Brain microvascular endothelial cell (primary cell): ENCODE measurements at regions not wholly inside any gene's neighbourhood (a gene's known extent, or its start where the extent isn't known, plus 50 kb on each side); places are given as distances from the start of the nearest gene placed in this dataset.
A peak's percentile ranks its signal among the peaks of the same experiment; 100 is the strongest.

Experiments
- DNase-seq: peaks from one replicate; pipeline ENCODE4 v3.0.0-alpha.2; 2020
- H3K27ac ChIP-seq: fragments of 250-450 bp; sonication (Bioruptor Pico); 2 replicates; pipeline ENCODE4 v1.5.1; 2020; ENCODE audit warnings: mild to moderate bottlenecking, moderate library complexity
- H3K27me3 ChIP-seq: fragments of 250-450 bp; sonication (Bioruptor Pico); replicated peaks from 2 replicates; pipeline ENCODE4 v1.5.1; 2020; ENCODE audit warnings: mild to moderate bottlenecking
- H3K36me3 ChIP-seq: fragments of 250-450 bp; sonication (Bioruptor Pico); replicated peaks from 2 replicates; pipeline ENCODE4 v1.5.1; 2020; ENCODE audit warnings: mild to moderate bottlenecking
- H3K4me3 ChIP-seq: 2 replicates; pipeline ENCODE4 v1.5.1; 2011; ENCODE audit warnings: low read depth, mild to moderate bottlenecking, control low read depth, low read length, moderate library complexity
- in situ Hi-C: cut with HindIII; loops from 2 replicates; pipeline ENCODE4 v1.10.0; 2017; ENCODE audit warnings: low sequenced_read_pairs, low pct_ligation_motif_present
- TF ChIP-seq, protein P1 (sequence below): IDR thresholded peaks from 2 replicates; pipeline ENCODE4 v1.5.1; 2011; ENCODE audit warnings: low read depth, mild to moderate bottlenecking, moderate library complexity, low read length, control low read depth, inconsistent platforms; ENCODE audit errors: missing control alignments

DNA sequence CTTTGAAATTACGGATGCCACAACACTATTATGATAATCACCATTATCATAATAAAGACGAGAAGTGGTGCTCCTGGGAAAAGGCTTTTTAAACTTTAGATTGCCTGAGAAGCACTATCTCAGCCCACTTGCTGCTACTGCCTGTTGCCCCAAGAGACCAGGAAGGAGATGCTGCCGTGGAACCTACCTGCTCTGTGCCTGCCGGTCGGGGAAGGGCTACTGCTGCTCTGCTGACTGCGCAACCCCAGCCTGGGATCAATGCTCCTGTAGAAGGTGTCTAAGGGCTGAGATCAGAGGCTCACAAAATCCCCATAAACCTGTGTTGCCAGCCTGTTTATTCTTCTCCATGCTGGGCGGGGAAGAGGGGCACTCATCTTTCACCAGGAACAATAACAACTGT lies 145.3 kb upstream of the VCX3B start:
- DNase-seq: no peak
- Histone ChIP-seq H3K27me3 (no peaks in the 10 kb centered on the region), H3K27ac (no peak overlapping the region), H3K36me3 (no peaks in the 10 kb centered on the region), H3K4me3 (no peak overlapping the region)
- TF ChIP-seq, protein P1, sequence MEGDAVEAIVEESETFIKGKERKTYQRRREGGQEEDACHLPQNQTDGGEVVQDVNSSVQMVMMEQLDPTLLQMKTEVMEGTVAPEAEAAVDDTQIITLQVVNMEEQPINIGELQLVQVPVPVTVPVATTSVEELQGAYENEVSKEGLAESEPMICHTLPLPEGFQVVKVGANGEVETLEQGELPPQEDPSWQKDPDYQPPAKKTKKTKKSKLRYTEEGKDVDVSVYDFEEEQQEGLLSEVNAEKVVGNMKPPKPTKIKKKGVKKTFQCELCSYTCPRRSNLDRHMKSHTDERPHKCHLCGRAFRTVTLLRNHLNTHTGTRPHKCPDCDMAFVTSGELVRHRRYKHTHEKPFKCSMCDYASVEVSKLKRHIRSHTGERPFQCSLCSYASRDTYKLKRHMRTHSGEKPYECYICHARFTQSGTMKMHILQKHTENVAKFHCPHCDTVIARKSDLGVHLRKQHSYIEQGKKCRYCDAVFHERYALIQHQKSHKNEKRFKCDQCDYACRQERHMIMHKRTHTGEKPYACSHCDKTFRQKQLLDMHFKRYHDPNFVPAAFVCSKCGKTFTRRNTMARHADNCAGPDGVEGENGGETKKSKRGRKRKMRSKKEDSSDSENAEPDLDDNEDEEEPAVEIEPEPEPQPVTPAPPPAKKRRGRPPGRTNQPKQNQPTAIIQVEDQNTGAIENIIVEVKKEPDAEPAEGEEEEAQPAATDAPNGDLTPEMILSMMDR: no peak
- in situ Hi-C loops: no loop called here

DNA sequence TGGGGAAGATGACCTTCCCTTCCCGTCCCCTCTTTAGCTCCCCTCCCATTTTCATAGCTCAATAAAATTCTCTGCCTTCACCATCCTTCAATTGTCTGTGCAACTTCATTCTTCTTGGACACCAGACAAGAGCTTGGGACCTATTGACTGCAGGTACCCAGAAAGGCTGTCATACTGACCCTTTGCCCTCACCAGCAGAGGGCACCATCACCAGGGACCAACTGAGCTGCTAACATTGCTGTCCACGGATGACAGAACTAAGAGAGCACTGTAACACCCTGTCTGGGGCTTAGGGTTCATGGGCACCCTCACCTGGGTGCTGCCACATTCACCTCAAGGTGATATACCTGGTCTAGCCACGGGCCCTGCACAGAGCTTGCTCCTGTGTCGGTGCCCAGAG lies 141.3 kb upstream of the VCX3B start:
- Histone ChIP-seq H3K36me3 (no peaks in the 10 kb centered on the region), H3K27me3 (no peaks in the 10 kb centered on the region), H3K27ac (no peak overlapping the region), H3K4me3 (no peak overlapping the region)
- no peak for DNase-seq
- in situ Hi-C loops: no loop called here
- TF ChIP-seq, protein P1: peak; percentile 26

DNA sequence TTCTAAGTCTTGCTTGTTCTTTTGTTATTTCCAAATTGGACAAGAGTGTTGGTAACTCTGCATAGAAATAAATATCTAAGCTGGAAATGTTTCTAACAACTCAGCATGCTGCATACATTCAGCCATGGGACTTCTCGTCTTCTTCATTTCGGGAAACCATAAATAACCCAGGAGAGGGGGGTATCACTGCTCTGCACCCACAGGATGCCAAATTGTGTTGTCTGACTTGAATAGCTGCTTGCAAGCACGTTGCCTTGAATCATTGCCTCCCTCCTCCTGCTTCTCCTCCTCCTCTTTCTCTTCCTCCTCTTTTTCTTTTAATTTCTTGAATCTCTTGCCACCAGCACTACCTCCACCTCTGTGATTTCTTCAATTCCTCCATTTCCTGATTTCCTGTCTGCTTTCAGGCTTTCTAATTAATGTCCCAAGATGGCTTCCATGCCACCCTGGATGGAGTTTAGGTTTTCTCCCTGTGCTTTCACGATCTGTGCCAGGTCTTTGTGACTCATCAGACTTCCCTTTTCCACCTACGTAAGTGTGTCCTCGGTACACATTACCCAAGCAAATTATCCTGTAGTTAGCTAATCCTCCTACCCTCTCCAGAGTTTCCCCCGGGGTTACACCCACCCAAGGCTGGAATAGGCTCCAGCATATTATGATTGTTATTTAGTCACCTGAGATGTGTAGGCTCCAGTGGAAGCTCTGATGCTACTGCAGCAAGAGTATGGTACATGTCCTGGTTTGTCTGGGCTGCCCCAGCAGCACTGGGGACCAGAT lies 122.6 kb upstream of the VCX3B start:
- no peaks in the 10 kb centered on the region for H3K27me3 ChIP-seq
- no peak for DNase-seq
- no peak overlapping the region for H3K4me3 ChIP-seq
- H3K27ac ChIP-seq: no peak overlapping the region
- no peaks in the 10 kb centered on the region for H3K36me3 ChIP-seq
- TF ChIP-seq, protein P1: no peak
- in situ Hi-C loops: no loop called here

DNA sequence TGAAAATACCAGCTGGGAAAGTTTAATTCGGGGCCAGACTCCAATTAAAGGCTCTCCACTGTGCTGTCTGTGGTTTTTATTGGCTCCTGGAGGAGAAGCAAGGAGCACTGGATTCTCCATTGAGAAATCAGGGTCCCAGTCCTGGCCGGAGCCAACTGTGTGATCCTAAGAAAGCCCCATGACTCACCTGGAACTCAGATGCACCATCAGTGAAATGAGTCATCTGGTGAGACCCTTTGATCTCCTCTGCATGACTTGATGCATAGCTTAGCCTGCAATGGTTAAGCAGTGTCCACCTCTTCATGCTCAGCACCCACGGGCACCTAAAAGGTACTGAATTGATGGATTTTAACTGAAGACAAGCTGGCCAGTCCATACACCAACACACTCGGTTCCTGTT lies 119.2 kb upstream of the VCX3B start:
- Histone ChIP-seq H3K27ac (no peak overlapping the region), H3K36me3 (no peaks in the 10 kb centered on the region), H3K27me3 (no peaks in the 10 kb centered on the region), H3K4me3 (no peak overlapping the region)
- TF ChIP-seq, protein P1: no peak
- in situ Hi-C loops: no loop called here
- no peak for DNase-seq

DNA sequence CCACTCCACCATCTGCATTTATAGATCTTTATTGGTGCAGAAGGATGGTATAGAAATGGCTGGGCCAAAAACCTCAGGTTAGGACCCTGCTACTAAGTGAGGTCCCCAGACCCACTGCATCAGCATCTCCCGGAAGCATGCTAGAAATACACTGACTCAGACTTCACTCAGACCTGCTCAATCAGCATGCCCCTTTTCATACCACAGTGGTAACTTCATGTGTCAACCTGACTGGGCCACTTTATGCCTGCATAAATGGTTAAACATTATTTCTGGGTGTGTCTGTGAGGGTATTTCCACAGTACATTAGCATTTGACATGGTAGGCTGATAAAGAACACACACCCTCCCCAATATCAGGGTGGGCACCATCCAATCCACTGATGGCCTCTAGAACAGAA lies 118.6 kb upstream of the VCX3B start:
- no peak for DNase-seq
- Histone ChIP-seq H3K27me3 (no peaks in the 10 kb centered on the region), H3K36me3 (no peaks in the 10 kb centered on the region), H3K4me3 (no peak overlapping the region), H3K27ac (no peak overlapping the region)
- TF ChIP-seq, protein P1: no peak
- in situ Hi-C loops: no loop called here

DNA sequence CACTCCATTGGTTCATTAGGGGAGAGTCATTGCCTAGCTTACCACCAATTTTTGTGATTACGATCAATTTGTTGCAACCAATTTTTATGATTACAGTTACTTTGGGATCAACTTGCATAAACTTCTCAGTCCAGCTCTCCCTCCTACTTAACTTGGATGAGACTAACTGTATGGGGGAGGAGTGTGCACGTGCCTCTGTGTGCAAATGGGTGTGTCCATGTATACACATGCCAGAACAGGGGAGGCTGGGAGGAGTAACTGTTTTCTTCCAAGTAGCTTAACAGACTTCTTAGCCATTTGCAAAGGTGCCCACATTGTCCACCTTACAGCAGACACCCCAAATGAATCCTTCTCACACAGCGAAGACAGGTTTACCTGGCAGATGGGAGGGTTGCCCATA lies 117.7 kb upstream of the VCX3B start:
- H3K27me3 ChIP-seq: no peaks in the 10 kb centered on the region
- no peak for DNase-seq
- in situ Hi-C loops: no loop called here
- H3K36me3 ChIP-seq: no peaks in the 10 kb centered on the region
- no peak overlapping the region for H3K27ac ChIP-seq
- TF ChIP-seq, protein P1: no peak
- H3K4me3 ChIP-seq: no peak overlapping the region
